ENCODE measurements at regions not wholly inside any gene's neighbourhood (a gene's known extent, or its start where the extent isn't known, plus 50 kb on each side); places are given as distances from the start of the nearest gene placed in this dataset.

- H3K4me1 ChIP-seq = peaks cover 9 to 10% of the 10 kb centered on the region in 2 donors
- DNase-seq (no peak), ATAC-seq (no peak)
- no peak for TF ChIP-seq POLR2A (IDR thresholded peaks at IDR 0.05)
- TF ChIP-seq CTCF (IDR thresholded peaks at IDR 0.05 in 4 of 5, conservative IDR thresholded peaks at IDR 0.05 in 1 of 5) = no peak
- no peaks in the 10 kb centered on the region for H3K9me3 ChIP-seq
- H3K4me3 ChIP-seq = no peak overlapping the region
- H3K36me3 ChIP-seq = no peaks in the 10 kb centered on the region
- no peak overlapping the region for H3K27ac ChIP-seq
- intact Hi-C loops (cut with DNase I; ENCODE audit: low total_unique reads) (no loop called here), in situ Hi-C loops (cut with MboI; ENCODE audit: low sequenced_read_pairs in 4 of 4) (no loop called here)
- H3K27me3 ChIP-seq = no peaks in the 10 kb centered on the region
These were observed 305.6 kb upstream of the PITRM1 start for GRCh38 chr10:3478153-3478552.

DNA sequence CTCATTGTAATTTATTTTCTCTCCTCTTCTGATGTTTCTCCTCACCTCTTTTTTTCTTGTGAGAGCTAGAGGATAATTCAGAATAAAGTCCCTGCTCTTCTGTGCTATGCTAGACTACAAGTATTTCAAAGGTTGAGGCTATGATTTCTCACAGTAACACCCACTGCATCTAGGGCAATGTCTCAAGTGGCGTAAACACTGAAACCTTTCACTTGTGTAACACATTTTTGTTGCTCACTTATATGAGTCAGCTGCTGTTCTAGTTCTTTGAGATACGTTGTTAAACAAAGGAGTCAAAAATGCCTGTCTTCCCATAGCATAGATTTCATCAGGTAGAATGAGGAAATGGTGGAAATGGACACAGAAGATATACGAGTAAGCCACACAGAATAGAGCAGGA, 305.1 kb upstream of the PITRM1 start:
- no peak for ATAC-seq
- no peak overlapping the region for H3K4me3 ChIP-seq
- intact Hi-C loops (cut with DNase I; ENCODE audit: low total_unique reads) (no loop called here), in situ Hi-C loops (cut with MboI; ENCODE audit: low sequenced_read_pairs in 4 of 4) (no loop called here)
- peaks cover 11 to 15% of the 10 kb centered on the region in 2 donors for H3K4me1 ChIP-seq
- no peak for TF ChIP-seq CTCF (IDR thresholded peaks at IDR 0.05 in 4 of 5, conservative IDR thresholded peaks at IDR 0.05 in 1 of 5)
- no peak for TF ChIP-seq POLR2A (IDR thresholded peaks at IDR 0.05)
- H3K36me3 ChIP-seq = no peaks in the 10 kb centered on the region
- DNase-seq = no peak
- H3K9me3 ChIP-seq = no peaks in the 10 kb centered on the region
- H3K27ac ChIP-seq = no peak overlapping the region
- H3K27me3 ChIP-seq = no peaks in the 10 kb centered on the region

- H3K4me3 ChIP-seq = no peak overlapping the region
- intact Hi-C loops (cut with DNase I; ENCODE audit: low total_unique reads) (no loop called here), in situ Hi-C loops (cut with MboI; ENCODE audit: low sequenced_read_pairs in 4 of 4) (no loop called here)
- no peak for DNase-seq
- peaks cover 12 to 14% of the 10 kb centered on the region in 2 donors for H3K4me1 ChIP-seq
- H3K36me3 ChIP-seq = no peaks in the 10 kb centered on the region
- TF ChIP-seq POLR2A (IDR thresholded peaks at IDR 0.05) (no peak), CTCF (IDR thresholded peaks at IDR 0.05 in 4 of 5, conservative IDR thresholded peaks at IDR 0.05 in 1 of 5) (no peak)
- H3K27me3 ChIP-seq = no peaks in the 10 kb centered on the region
- no peaks in the 10 kb centered on the region for H3K9me3 ChIP-seq
- no peak for ATAC-seq
- no peak overlapping the region for H3K27ac ChIP-seq
These were observed 304.3 kb upstream of the PITRM1 start for GRCh38 chr10:3476640-3477448.

DNA sequence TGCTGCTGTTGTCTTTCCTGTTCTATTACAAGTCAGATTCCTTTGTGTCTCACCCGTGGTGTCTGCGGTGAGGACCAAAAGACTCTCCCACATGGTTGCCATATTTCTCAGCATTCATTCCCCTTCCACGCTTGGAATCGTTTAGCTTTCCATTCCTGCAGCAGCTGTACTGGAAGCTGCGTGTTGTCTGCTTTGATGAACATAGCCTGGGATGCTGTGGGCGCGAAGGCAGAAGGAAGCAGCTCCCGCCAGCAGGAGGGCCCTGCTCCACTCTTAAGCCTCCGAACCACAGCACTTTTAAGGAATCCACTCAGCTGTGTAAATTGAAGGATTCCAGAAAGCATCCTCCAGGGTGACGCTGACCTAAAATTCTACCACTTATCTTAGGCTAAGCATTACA, 303.6 kb upstream of the PITRM1 start:
- in situ Hi-C loops (cut with MboI; ENCODE audit: low sequenced_read_pairs in 4 of 4) (no loop called here), intact Hi-C loops (cut with DNase I; ENCODE audit: low total_unique reads) (no loop called here)
- Histone ChIP-seq H3K36me3 (no peaks in the 10 kb centered on the region), H3K27me3 (no peaks in the 10 kb centered on the region), H3K4me3 (no peak overlapping the region), H3K9me3 (no peaks in the 10 kb centered on the region), H3K4me1 (peaks cover 13 to 17% of the 10 kb centered on the region in 2 donors), H3K27ac (no peak overlapping the region)
- ATAC-seq (no peak), DNase-seq (no peak)
- TF ChIP-seq CTCF (IDR thresholded peaks at IDR 0.05 in 4 of 5, conservative IDR thresholded peaks at IDR 0.05 in 1 of 5) = no peak
- TF ChIP-seq POLR2A (IDR thresholded peaks at IDR 0.05) = no peak

Measured in gastrocnemius medialis (tissue), 4 donors.